HCT116 (cell line): ENCODE measurements at regions not wholly inside any gene's neighbourhood (a gene's known extent, or its start where the extent isn't known, plus 50 kb on each side); places are given as distances from the start of the nearest gene placed in this dataset.

Experiments
- ATAC-seq: fragments of 200-7000 bp; cut with Tn5 transposase; 2 replicates; pipeline ENCODE4 v1.9.1; 2020; ENCODE audit warnings: mild to moderate bottlenecking, moderate library complexity
- BruUV-seq: library from RNA; stranded (reverse); fragments of 400-500 nt; replicated peaks from 2 replicates; lab custom pipeline; 2021; lab: Mats Ljungman, UMichigan
- CTCF ChIA-PET: fragments of 300-600 bp; sonication (Branson Sonifier 250); formaldehyde crosslinking; loops from one replicate; lab custom pipeline; 2021; ENCODE audit warnings: antibody characterized with exemption; lab: Charles Lee
- POLR2A ChIA-PET: fragments of 300-600, 350-600 bp; sonication (Branson Sonifier 250); formaldehyde crosslinking; loops from one replicate; lab custom pipeline; 2021; ENCODE audit warnings: antibody characterized with exemption; lab: Charles Lee
- RAD21 ChIA-PET, 2 experiments: fragments of 300-600 bp; sonication (Branson Sonifier 250); formaldehyde crosslinking; loops; one replicate each; lab custom pipeline; 2023; ENCODE audit warnings: low total read pairs in 2 of 2; ENCODE audit not compliant: uncharacterized antibody in 2 of 2, unreplicated experiment in 2 of 2, low non-redundant PET in 1 of 2; lab: Charles Lee
- DNase-seq: peaks from one replicate; pipeline ENCODE4 v3.0.0-alpha.2; 2010; ENCODE audit warnings: low read depth, low spot score
- H2AFZ ChIP-seq: fragments of 200-600 bp; shearing (Covaris generic), sonication (generic); 2 replicates; pipeline ENCODE4 v1.6.1; 2017; ENCODE audit warnings: low read depth, mixed run types, mixed read lengths, antibody characterized with exemption, low read length; ENCODE audit not compliant: poor library complexity, severe bottlenecking
- H3K27ac ChIP-seq: 2 replicates; pipeline ENCODE4 v1.5.1; 2012; ENCODE audit warnings: low read depth, low read length
- H3K27me3 ChIP-seq: fragments of 200-600 bp; sonication (generic); 2 replicates; pipeline ENCODE4 v1.6.1; 2016; ENCODE audit warnings: mixed run types, low read length, mixed read lengths; ENCODE audit not compliant: insufficient read depth
- H3K36me3 ChIP-seq, 2 experiments: fragments of 200-500 bp in 1 of 2; fragments of 200-600 bp in 1 of 2; sonication (Bioruptor generic) in 1 of 2; sonication (generic) in 1 of 2; 2 replicates each; pipeline versions ENCODE4 v1.5.1 to v1.6.1; 2014 to 2016; ENCODE audit warnings: low read length in 2 of 2, inconsistent platforms in 1 of 2, mixed read lengths in 1 of 2, mixed run types in 1 of 2; ENCODE audit not compliant: insufficient read depth in 2 of 2, control insufficient read depth in 1 of 2
- H3K4me1 ChIP-seq, 2 experiments: fragments of 200-600 bp in 1 of 2; sonication (generic) in 1 of 2; 2 replicates each; pipeline versions ENCODE4 v1.5.1 to v1.6.1; 2012 to 2017; ENCODE audit warnings: low read length in 2 of 2, inconsistent platforms in 1 of 2, mild to moderate bottlenecking in 1 of 2, mixed read lengths in 1 of 2, mixed run types in 1 of 2, moderate library complexity in 1 of 2; ENCODE audit not compliant: insufficient read depth in 2 of 2, control insufficient read depth in 1 of 2
- H3K4me2 ChIP-seq: fragments of 200-600 bp; sonication (generic); 2 replicates; pipeline ENCODE4 v1.6.1; 2017; ENCODE audit warnings: mixed run types, low read length, mixed read lengths
- H3K4me3 ChIP-seq, 2 experiments: fragments of 200-600 bp in 1 of 2; sonication (generic) in 1 of 2; replicated peaks in 1 of 2; 2 replicates each; pipeline ENCODE4 v1.5.1; 2011 to 2016; ENCODE audit warnings: low read length in 2 of 2, control low read depth in 1 of 2, low read depth in 1 of 2, mild to moderate bottlenecking in 1 of 2, mixed read lengths in 1 of 2, mixed run types in 1 of 2
- H3K79me2 ChIP-seq: fragments of 200-600 bp; sonication (generic); 2 replicates; pipeline ENCODE4 v1.6.1; 2017; ENCODE audit warnings: mild to moderate bottlenecking, mixed run types, low read length, moderate library complexity, mixed read lengths; ENCODE audit not compliant: insufficient read depth
- H3K9ac ChIP-seq: fragments of 200-600 bp; sonication (generic); 2 replicates; pipeline ENCODE4 v1.6.1; 2016; ENCODE audit warnings: low read length, mixed read lengths
- H3K9me2 ChIP-seq: fragments of 200-600 bp; sonication (generic), shearing (Covaris generic); 2 replicates; pipeline ENCODE4 v1.6.1; 2017; ENCODE audit warnings: mixed run types, mild to moderate bottlenecking, moderate library complexity; ENCODE audit not compliant: insufficient read depth
- H3K9me3 ChIP-seq, 2 experiments: fragments of 200-500 bp in 1 of 2; fragments of 200-600 bp in 1 of 2; sonication (Bioruptor generic) in 1 of 2; sonication (generic) in 1 of 2; 2 replicates each; pipeline ENCODE4 v1.6.1; 2014 to 2017; ENCODE audit warnings: low read length in 2 of 2, mixed read lengths in 2 of 2, inconsistent platforms in 1 of 2, low read depth in 1 of 2, mild to moderate bottlenecking in 1 of 2, mixed run types in 1 of 2, moderate library complexity in 1 of 2; ENCODE audit not compliant: control insufficient read depth in 1 of 2, insufficient read depth in 1 of 2
- H4K20me1 ChIP-seq: fragments of 200-600 bp; sonication (generic), shearing (Covaris generic); 2 replicates; pipeline ENCODE4 v1.6.1; 2017; ENCODE audit warnings: mixed run types, mild to moderate bottlenecking, moderate library complexity; ENCODE audit not compliant: insufficient read depth
- CTCF ChIP-seq, 3 experiments: fragments of 200-600 bp in 1 of 3; sonication (generic) in 1 of 3; IDR thresholded peaks in 2 of 3; conservative IDR thresholded peaks in 1 of 3; 2 replicates each; pipeline ENCODE4 v1.5.1; 2012 to 2017; ENCODE audit warnings: low read depth in 2 of 3, low read length in 2 of 3, antibody characterized with exemption in 1 of 3, borderline replicate concordance in 1 of 3, control low read depth in 1 of 3, mild to moderate bottlenecking in 1 of 3, mixed read lengths in 1 of 3, mixed run types in 1 of 3, moderate library complexity in 1 of 3; ENCODE audit not compliant: insufficient read depth in 1 of 3
- ELF1 ChIP-seq: IDR thresholded peaks from 2 replicates; pipeline ENCODE4 v1.6.1; 2012; ENCODE audit warnings: low read depth, borderline replicate concordance
- EZH2phosphoT487 ChIP-seq: fragments of 200-600 bp; IDR thresholded peaks from 2 replicates; pipeline ENCODE4 v1.6.1; 2018; ENCODE audit warnings: antibody characterized with exemption, borderline replicate concordance
- FOSL1 ChIP-seq: IDR thresholded peaks from 2 replicates; pipeline ENCODE4 v1.6.1; 2012; ENCODE audit warnings: low read depth
- JUND ChIP-seq: IDR thresholded peaks from 2 replicates; pipeline ENCODE4 v1.6.1; 2012
- MAX ChIP-seq: IDR thresholded peaks from 2 replicates; pipeline ENCODE4 v1.6.1; 2012
- POLR2A ChIP-seq: IDR thresholded peaks from 2 replicates; pipeline ENCODE4 v1.7.0; 2011; ENCODE audit warnings: borderline replicate concordance; ENCODE audit not compliant: insufficient read depth, insufficient read length; ENCODE audit errors: extremely low read depth
- POLR2AphosphoS5 ChIP-seq: IDR thresholded peaks from 2 replicates; pipeline ENCODE4 v1.6.1; 2011; ENCODE audit warnings: mild to moderate bottlenecking, low read depth, low read length, moderate library complexity
- RAD21 ChIP-seq: IDR thresholded peaks from 2 replicates; pipeline ENCODE4 v1.6.1; 2012; ENCODE audit warnings: low read depth, mild to moderate bottlenecking
- SIN3A ChIP-seq: IDR thresholded peaks from 2 replicates; pipeline ENCODE4 v1.6.1; 2012; ENCODE audit warnings: low read depth
- SP1 ChIP-seq: IDR thresholded peaks from 2 replicates; pipeline ENCODE4 v1.6.1; 2012; ENCODE audit warnings: low read depth
- SRF ChIP-seq: IDR thresholded peaks from 2 replicates; pipeline ENCODE4 v1.6.1; 2012; ENCODE audit warnings: low read depth
- TCF7L2 ChIP-seq: IDR thresholded peaks from 2 replicates; pipeline ENCODE4 v1.7.0; 2011; ENCODE audit warnings: borderline replicate concordance, inconsistent platforms; ENCODE audit not compliant: insufficient read depth, insufficient read length; ENCODE audit errors: extremely low read depth
- YY1 ChIP-seq: IDR thresholded peaks from 2 replicates; pipeline ENCODE4 v1.6.1; 2011; ENCODE audit warnings: low read length, low read depth, moderate library complexity, mild to moderate bottlenecking; ENCODE audit not compliant: insufficient replicate concordance; ENCODE audit errors: extremely low read depth
- ZFX ChIP-seq: fragments of 450-650 bp; IDR thresholded peaks from 2 replicates; pipeline ENCODE4 v1.6.1; 2017
- ZNF274 ChIP-seq: fragments of 200-500 bp; sonication (Bioruptor generic); IDR thresholded peaks from 2 replicates; pipeline ENCODE4 v1.6.1; 2014; ENCODE audit warnings: mild to moderate bottlenecking, low read depth, low read length, inconsistent platforms
- intact Hi-C: fragments of 100-400 bp; cut with micrococcal nuclease; formaldehyde crosslinking; loops from 2 replicates; pipeline ENCODE4 v1.10.0; 2022
- TF ChIP-seq, protein P1 (sequence below): IDR thresholded peaks from 2 replicates; pipeline ENCODE4 v1.6.1; 2011; ENCODE audit warnings: mild to moderate bottlenecking, low read length, moderate library complexity; ENCODE audit not compliant: insufficient replicate concordance; ENCODE audit errors: extremely low read depth
- TF ChIP-seq, protein P2 (sequence below): IDR thresholded peaks from 2 replicates; pipeline ENCODE4 v1.6.1; 2012

DNA sequence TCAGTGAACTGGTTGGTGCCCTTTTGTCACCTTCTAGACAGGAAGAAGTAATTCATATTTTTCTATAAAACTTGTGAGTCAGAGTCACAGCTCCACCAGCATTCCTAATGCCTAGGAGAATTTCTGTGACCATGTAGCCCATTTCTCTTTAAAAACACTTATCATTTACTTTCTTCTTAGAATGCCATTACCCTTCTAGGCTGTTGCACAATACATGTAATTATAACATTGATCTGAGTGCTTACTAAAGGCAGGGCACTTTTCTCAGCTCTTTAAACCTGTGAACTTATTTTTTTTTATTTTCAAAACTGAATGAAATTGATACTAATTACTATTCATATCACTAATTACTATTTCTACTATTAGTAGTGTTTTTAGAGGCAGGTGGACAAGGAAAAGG is 373.7 kb downstream of the TLE4 start:
- ChIA-PET POLR2A (no interaction called here), RAD21 (no interaction called here), CTCF (no interaction called here)
- Histone ChIP-seq H4K20me1 (no peaks in the 10 kb centered on the region), H2AFZ (no peak overlapping the region), H3K4me1 (no peaks in the 10 kb centered on the region), H3K9me3 (peaks cover 8 to 31% of the 10 kb centered on the region in 2 experiments; a peak in 2 of 4 replicates), H3K27me3 (no peaks in the 10 kb centered on the region), H3K79me2 (no peaks in the 10 kb centered on the region), H3K9ac (no peak overlapping the region), H3K9me2 (no peaks in the 10 kb centered on the region), H3K4me3 (no peak overlapping the region), H3K4me2 (no peak overlapping the region), H3K27ac (no peak overlapping the region), H3K36me3 (no peaks in the 10 kb centered on the region)
- ATAC-seq (no peak), DNase-seq (no peak)
- TF ChIP-seq ZFX, result no peak
- no peak for TF ChIP-seq FOSL1
- no peak for TF ChIP-seq SP1
- TF ChIP-seq RAD21, result no peak
- TF ChIP-seq TCF7L2, result no peak
- no TSS peak for BruUV-seq
- intact Hi-C loops, result no loop called here

DNA sequence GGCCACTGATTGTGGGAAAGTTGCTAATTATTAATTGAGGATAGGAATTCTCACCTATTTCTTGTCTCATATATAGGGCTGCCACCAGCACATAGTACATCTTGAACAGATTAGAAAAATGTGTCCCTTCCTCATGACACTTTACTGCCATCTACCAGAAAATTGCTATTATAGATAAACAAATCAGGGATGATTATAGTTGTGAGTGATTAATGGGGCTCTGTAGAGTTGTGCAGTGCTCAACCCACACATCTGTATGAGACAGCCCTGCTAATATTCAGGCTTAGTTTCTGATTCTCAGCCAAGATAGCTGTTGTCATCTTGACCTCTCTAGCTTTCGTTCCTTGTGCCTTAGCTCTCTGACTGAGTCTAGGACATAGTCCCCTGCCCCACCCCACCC is 373.3 kb downstream of the TLE4 start:
- intact Hi-C loops, result no loop called here
- no peaks in the 10 kb centered on the region for H4K20me1 ChIP-seq
- DNase-seq (no peak), ATAC-seq (no peak)
- no TSS peak for BruUV-seq
- RAD21 ChIA-PET, result no interaction called here
- H3K9me3 ChIP-seq, result peaks cover 8 to 31% of the 10 kb centered on the region in 2 experiments; a peak in 2 of 4 replicates
- POLR2A ChIA-PET, result no interaction called here
- no peaks in the 10 kb centered on the region for H3K4me1 ChIP-seq
- no peak overlapping the region for H3K4me3 ChIP-seq
- CTCF ChIA-PET, result no interaction called here
- H3K4me2 ChIP-seq, result no peak overlapping the region
- H3K27me3 ChIP-seq, result no peaks in the 10 kb centered on the region
- H3K79me2 ChIP-seq, result no peaks in the 10 kb centered on the region
- H3K36me3 ChIP-seq, result no peaks in the 10 kb centered on the region
- H2AFZ ChIP-seq, result no peak overlapping the region
- H3K9me2 ChIP-seq, result no peaks in the 10 kb centered on the region
- no peak overlapping the region for H3K27ac ChIP-seq
- H3K9ac ChIP-seq, result no peak overlapping the region
- TF ChIP-seq CTCF (IDR thresholded peaks at IDR 0.05 in 2 of 3, conservative IDR thresholded peaks at IDR 0.05 in 1 of 3; ENCODE audit: borderline replicate concordance in 1 of 3, insufficient read depth in 1 of 3, low read depth in 2 of 3, low read length in 2 of 3), result no peak
- no peak for TF ChIP-seq ELF1
- TF ChIP-seq ZNF274, result no peak
- TF ChIP-seq MAX, result no peak
- no peak for TF ChIP-seq POLR2AphosphoS5
- TF ChIP-seq RAD21, result no peak
- TF ChIP-seq POLR2A, result no peak
- no peak for TF ChIP-seq YY1
- TF ChIP-seq SIN3A, result no peak
- no peak for TF ChIP-seq SRF
- TF ChIP-seq ZFX, result no peak
- TF ChIP-seq JUND, result no peak
- TF ChIP-seq, protein P1, sequence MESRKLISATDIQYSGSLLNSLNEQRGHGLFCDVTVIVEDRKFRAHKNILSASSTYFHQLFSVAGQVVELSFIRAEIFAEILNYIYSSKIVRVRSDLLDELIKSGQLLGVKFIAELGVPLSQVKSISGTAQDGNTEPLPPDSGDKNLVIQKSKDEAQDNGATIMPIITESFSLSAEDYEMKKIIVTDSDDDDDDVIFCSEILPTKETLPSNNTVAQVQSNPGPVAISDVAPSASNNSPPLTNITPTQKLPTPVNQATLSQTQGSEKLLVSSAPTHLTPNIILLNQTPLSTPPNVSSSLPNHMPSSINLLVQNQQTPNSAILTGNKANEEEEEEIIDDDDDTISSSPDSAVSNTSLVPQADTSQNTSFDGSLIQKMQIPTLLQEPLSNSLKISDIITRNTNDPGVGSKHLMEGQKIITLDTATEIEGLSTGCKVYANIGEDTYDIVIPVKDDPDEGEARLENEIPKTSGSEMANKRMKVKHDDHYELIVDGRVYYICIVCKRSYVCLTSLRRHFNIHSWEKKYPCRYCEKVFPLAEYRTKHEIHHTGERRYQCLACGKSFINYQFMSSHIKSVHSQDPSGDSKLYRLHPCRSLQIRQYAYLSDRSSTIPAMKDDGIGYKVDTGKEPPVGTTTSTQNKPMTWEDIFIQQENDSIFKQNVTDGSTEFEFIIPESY, result no peak
- no peak for TF ChIP-seq SP1
- TF ChIP-seq EZH2phosphoT487, result no peak
- no peak for TF ChIP-seq FOSL1
- TF ChIP-seq, protein P2, sequence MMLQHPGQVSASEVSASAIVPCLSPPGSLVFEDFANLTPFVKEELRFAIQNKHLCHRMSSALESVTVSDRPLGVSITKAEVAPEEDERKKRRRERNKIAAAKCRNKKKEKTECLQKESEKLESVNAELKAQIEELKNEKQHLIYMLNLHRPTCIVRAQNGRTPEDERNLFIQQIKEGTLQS, result no peak
